Right hindlimb (tissue), 1 donor: ENCODE measurements at regions not wholly inside any gene's neighbourhood (a gene's known extent, or its start where the extent isn't known, plus 50 kb on each side); places are given as distances from the start of the nearest gene placed in this dataset.
"Not testable (repeated sequence)": the region's sequence is repeated elsewhere in the genome, so short reads cannot be mapped to it uniquely, and the experiment has no call there.

Source experiments
- DNase-seq: peaks from one replicate; pipeline ENCODE4 v3.0.0-alpha.2; 2018

DNA sequence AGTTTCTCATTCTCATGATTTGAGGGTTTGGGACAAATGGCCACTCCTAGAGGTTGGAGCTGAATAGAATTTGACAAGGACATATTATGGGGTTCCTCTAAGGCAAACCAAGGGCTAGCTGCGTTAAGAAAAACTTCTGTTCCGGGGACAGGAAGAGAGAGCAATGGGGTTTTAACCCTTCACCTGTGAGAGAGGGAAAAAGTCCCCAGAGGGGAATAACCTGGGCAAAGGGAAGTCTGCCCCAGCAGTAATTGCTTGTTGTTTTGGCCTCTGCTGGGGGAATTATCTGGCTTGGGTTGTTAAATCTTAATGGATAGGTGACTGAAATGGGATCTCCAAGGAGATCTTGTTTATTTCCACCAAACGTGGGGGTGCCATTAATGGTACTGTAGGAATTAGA lies 110.1 kb upstream of the MOCS2 start:
- no peak for DNase-seq

GRCh38 chr5:53233645-53234405 lies 124.3 kb upstream of the MOCS2 start:
- DNase-seq = no peak

DNA sequence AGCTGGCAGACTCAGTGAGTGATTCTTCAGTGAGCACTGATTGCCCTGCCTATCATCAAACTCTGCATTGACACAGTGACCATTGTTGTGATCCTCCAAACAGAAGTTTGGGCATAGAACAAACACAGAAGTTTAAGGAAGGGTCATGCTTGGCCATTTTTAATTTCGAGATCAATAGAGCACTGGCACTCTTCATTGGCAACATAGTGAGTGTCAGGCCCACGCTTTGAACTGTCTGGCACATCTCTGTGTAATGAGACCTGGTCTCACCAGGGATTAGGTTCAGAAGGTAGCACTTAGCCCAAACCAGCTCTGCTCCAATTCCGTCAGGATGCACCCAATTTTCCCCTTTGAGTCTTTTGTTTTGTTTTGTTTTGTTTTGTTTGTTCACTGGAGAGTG lies 127.1 kb upstream of the MOCS2 start:
- DNase-seq = no peak

- no peak for DNase-seq
These were observed 128.3 kb upstream of the MOCS2 start for GRCh38 chr5:53237876-53238275.

GRCh38 chr5:53239301-53239990 lies 129.9 kb upstream of the MOCS2 start:
- DNase-seq = no peak

DNA sequence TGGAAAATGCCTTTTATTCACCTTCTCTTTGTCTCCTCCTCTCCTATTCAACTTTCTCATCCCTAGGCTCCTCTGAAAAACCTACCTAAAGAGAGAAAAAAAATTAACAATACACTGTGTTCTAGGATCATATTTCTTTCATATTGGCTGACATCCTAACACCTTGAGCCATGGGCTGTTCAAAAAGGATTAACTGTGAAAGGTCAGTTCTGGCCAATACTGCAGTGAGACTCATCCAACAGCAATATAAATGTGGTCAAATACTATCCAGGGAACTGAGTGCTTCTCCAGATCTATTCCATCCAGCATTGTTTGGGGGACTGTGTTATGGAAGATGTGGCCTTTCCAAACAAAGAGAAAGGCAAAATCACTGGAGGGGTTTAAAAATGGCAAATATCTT lies 131.1 kb upstream of the MOCS2 start:
- DNase-seq = no peak

DNA sequence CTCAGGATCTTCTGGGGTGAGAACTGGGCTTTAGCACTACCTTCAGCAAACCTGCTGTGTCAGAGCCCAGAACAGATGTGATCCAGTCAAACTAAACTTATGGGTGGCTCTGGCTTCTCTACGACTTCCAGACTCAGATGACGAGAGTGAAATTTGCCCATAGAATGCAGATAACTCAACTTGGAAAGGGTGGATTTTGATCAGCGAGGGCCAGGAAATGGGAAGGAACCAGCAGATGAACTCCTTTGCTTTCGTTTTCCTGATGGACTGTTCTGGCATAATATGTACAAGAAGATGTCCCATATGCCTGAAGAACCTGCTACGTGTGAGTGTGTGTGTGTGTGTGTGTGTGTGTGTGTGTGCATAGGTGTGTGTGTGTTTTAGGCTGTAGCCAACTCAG lies 132.0 kb upstream of the MOCS2 start:
- no peak for DNase-seq

- DNase-seq = no peak
These were observed 133.8 kb upstream of the MOCS2 start for GRCh38 chr5:53243403-53243802.

DNA sequence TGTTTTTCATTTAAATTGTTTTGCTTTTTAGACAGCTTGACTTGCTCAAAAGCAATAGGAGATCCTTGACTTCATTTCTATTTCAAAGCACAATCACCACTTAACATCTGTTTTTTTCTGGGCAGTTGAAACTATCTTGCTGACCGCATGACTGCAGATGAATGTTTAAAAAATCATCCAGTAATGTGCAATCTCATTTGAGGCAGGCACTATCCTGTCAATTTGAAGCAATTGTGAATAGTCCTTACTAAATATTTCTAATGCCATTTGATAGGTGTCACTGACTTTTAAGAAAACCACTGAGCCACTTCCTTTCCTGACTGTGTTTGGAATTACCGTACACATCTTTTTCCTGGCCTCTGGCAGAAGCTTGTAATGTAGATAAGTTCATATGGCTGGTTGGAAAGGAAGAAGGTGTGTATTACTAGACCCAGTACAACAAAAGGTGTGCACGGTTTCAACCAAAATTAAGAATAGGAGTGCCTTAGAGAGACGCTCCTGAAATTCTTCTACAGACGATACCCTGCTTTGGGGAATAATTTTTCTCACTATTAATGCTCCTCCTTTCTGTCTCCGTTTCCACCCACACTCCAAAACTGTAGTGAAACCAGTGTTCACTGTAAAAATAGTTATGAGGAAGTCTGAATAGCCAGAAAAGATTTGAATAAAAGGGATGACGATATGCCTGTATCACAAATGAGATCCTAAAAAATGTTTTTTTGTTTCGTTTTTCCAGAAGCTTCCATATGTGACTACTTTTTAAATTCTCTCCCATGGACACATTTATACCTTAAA lies 136.7 kb upstream of the MOCS2 start:
- no peak for DNase-seq

GRCh38 chr5:53249529-53250200 lies 140.1 kb upstream of the MOCS2 start:
- no peak for DNase-seq

DNA sequence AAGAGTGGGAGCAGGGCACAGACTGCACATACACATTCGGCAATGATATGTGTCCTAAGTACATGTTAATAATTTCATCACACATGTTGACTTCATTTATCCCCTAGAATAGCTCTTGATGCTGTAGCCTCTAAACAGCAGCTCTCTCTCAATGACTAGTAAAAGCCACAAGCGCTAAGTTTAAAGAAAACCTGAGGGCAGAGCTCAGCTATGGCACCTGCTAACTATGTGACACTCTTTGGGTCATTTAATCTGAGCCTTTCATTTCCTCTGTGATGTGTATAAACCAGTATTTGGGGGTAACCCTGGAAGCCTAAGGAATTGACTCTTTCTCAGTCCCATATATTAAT lies 140.6 kb upstream of the MOCS2 start:
- DNase-seq = no peak

DNA sequence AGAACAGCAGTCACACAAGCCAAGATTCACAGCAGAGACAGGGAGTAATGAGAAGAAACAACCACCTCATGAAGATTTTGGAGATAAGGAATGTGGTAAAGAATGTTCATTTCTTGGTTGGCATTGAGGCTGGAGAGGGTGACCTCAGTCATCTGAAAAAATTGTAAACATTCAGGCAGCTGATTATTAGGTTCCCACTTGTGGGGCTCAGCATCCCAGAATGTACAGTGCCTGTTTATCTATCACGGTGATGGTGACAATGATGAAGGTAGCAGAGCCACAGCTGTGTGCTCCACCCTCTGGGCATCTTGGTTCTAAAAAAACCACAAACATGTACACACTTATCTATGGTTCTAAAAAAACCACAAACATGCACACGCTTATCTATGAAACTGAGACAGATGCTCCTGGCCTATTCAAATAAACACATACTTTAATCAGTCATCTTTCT lies 143.9 kb upstream of the MOCS2 start:
- DNase-seq = no peak

DNA sequence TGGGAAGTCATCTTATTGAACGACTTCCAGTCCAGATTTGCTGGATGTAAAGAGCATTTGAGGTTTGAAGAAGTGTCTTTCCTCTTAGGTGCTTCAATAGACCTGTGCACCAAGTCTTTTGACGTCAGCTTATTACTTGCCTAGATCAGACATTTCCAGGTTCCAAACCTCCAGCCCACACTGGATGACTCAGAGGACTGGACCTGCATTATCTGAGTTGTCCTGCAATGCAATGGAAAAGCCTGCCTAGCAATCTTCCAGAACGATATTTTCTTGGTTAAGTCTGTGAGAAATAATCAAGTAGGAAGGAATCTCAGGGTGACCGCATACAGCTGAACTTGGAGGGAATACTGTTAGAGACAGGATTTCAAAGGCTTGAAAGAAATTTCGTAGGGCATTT lies 147.2 kb upstream of the MOCS2 start:
- no peak for DNase-seq

GRCh38 chr5:53257806-53258373 lies 148.3 kb upstream of the MOCS2 start:
- no peak for DNase-seq

DNA sequence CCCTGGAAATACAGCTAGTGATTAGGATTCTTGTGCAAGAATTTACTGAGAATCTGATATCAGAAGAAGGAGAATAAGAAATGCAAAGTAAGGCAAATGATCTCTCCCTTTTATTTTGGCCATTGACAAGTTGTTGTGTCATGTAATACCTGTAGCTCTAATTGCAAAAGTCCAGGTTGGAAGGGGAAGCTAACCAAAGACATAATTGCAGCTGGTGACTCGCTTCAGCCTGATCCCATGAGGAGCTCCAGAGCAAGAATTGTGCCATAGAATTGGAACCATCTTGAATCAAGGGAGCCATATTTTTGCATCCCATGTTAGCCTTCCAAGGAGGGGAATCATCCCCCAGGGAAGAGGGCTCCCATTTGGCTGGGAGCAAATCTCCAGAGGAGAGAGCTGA lies 149.6 kb upstream of the MOCS2 start:
- no peak for DNase-seq

DNA sequence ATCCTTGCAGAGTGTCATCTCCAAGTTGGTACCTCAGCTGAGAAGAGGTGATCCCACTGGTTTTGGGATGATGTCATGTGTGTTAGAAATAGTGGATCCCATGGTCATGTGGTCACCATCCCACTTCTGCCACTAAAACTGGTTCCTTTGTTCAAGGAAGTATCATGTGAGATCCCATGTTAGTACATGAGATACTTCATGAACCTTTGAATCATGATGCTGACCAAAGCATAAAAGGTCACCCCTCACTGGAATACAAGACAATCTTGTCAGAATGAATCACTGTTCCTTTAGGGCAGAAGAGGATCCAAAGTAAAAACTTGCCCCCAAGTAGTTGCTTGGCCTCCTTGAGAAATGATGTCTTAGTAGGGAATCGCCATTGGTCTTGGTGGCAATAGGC lies 150.9 kb upstream of the MOCS2 start:
- DNase-seq = no peak

DNA sequence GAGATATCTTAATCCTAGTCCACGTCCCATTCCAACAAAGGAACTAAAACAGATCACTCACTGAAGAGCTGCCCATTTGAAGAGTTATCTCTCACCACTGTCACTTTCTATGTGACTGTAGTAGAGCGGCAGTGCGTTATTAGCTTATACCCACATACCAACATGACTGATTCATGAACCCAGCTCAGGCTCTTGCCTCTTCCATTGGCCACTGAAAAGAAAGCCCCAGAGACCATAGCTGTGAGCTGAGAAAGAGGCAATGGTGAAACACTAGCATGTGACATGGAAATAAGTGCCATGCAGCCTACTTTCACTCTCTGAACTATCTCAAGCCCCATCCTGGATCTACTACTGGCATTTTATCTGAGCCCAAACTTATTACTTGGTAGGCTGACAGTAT lies 151.7 kb upstream of the MOCS2 start:
- no peak for DNase-seq

DNA sequence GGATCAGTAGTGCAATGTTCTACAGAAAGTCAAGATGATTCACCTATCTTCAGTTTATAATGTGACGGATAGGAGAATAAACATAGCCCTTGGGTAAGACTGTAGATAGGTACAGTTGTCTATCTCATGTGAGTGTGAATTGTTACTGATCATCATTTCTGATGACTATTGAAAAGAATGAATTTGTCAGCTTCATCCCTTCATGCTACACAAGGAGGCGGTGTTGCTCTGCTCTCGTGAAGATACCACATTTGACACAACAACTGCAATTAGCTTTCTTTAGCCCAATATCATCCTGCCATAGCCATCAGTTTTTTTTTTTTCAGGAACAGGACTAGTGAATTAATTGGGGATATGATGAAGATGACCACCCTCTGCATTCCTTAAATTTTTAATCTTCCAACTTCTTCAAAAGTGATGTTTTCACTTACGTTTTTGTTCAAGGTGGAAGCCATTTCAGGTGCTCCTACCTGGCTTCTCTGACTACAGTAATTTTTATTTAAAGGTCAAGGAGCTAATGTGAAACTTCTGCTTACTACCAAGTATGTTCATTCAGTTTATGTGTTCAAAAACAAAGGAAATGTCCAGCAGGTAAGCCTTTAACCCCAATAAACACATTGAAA lies 152.9 kb upstream of the MOCS2 start:
- no peak for DNase-seq

DNA sequence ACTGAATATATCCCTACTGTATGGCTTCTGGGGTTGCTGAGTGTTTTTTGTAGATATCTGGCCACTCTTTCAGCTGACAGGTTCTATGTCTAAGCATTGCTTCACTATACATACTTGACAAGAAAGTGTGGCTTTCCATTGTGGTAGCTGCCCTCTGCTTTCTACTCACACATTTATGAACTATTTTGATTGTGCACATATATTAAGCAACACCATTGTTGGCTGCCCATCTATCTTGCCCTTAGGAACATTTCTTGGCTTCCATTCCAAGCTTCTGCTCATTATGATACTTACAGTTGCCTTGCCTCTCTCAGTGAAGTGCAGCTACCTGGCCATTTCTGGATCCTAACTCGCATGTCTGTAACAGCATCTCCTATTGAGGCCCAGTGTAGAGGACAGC lies 153.6 kb upstream of the MOCS2 start:
- no peak for DNase-seq

DNA sequence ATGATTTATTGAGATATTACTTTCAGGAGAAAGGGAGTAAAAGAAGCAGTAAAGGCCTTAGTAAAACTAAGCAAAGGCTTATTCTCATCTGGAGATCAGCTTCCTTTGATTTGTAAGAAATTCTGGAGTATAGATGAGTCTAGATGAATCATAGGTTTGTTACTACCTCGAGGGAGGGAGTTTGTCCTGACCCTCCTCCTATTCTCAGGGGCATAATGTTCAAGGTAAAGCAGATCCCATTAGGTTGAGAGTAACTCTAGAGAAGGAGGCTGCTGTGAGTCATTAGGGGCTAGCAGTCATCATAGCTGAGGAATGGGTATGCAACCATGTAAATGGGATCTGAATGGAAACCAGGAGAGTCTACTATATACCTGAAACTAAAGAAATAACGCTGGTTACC lies 155.5 kb upstream of the MOCS2 start:
- no peak for DNase-seq

DNA sequence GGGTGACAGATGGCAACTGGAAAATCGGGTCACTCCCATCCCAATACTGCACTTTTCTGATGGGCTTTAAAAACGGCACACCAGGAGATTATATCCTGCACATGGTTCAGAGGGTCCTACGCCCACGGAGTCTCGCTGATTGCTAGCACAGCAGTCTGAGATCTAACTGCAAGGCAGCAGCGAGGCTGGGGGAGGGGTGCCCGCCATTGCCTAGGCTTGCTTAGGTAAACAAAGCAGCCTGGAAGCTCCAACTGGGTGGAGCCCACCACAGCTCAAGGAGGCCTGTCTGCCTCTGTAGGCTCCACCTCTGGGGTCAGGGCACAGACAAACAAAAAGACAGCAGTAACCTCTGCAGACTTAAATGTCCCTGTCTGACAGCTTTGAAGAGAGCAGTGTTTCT lies 158.7 kb upstream of the MOCS2 start:
- not testable (repeated sequence) for DNase-seq

- DNase-seq = no peak
These were observed 166.1 kb upstream of the MOCS2 start for GRCh38 chr5:53275666-53276065.

DNA sequence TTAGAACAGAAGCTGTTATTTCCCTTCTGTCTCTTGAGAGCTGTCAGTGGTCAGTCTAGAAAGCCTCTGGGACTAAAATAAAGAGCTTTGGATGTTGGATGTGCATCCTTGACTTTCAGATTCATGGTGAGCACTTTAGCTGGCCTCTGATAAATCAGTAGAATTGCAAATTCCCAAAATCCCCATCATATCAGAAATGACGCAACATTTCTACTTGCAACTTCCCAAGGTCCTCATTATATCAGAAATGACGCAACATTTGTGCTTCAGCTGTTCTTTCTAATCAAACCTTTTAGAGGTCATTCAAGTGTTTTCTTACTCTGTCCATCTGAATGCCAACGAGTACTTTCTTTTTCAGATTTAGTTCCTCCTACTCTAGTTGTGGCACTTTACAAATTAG lies 167.3 kb upstream of the MOCS2 start:
- DNase-seq = no peak
